SJSA1 (cell line): ENCODE measurements at regions not wholly inside any gene's neighbourhood (a gene's known extent, or its start where the extent isn't known, plus 50 kb on each side); places are given as distances from the start of the nearest gene placed in this dataset.

Experiments used
- DNase-seq, 2 experiments: peaks; one replicate each; pipeline ENCODE4 v3.0.0-alpha.2; 2015 to 2020; ENCODE audit warnings: low spot score in 2 of 2, low read depth in 1 of 2
- H3K27ac ChIP-seq: fragments of 250-450 bp; sonication (Bioruptor Pico); 2 replicates; pipeline ENCODE4 v1.5.1; 2020; ENCODE audit warnings: mild to moderate bottlenecking, moderate library complexity
- H3K27me3 ChIP-seq: fragments of 250-450 bp; sonication (Bioruptor Pico); replicated peaks from 2 replicates; pipeline ENCODE4 v1.5.1; 2020; ENCODE audit warnings: mild to moderate bottlenecking, moderate library complexity
- H3K36me3 ChIP-seq: fragments of 250-450 bp; sonication (Bioruptor Pico); 2 replicates; pipeline ENCODE4 v1.5.1; 2020; ENCODE audit warnings: mild to moderate bottlenecking
- H3K4me1 ChIP-seq: fragments of 250-450 bp; sonication (Bioruptor Pico); replicated peaks from 2 replicates; pipeline ENCODE4 v1.6.1; 2021; ENCODE audit warnings: mild to moderate bottlenecking
- H3K4me3 ChIP-seq: fragments of 250-450 bp; sonication (Bioruptor Pico); 2 replicates; pipeline ENCODE4 v1.5.1; 2020; ENCODE audit warnings: mild to moderate bottlenecking
- H3K9me3 ChIP-seq: fragments of 250-450 bp; sonication (Bioruptor Pico); replicated peaks from 2 replicates; pipeline ENCODE4 v1.5.1; 2020; ENCODE audit warnings: mild to moderate bottlenecking

GRCh38 chr9:99582814-99583213 is 238.9 kb upstream of the NR4A3 start:
- Histone ChIP-seq H3K4me3 (no peak overlapping the region), H3K9me3 (no peaks in the 10 kb centered on the region), H3K36me3 (no peaks in the 10 kb centered on the region), H3K4me1 (no peaks in the 10 kb centered on the region), H3K27ac (no peak overlapping the region), H3K27me3 (no peaks in the 10 kb centered on the region)
- DNase-seq, result no peak

- Histone ChIP-seq H3K27ac (no peak overlapping the region), H3K27me3 (no peaks in the 10 kb centered on the region), H3K36me3 (no peaks in the 10 kb centered on the region), H3K4me3 (no peak overlapping the region), H3K9me3 (no peaks in the 10 kb centered on the region), H3K4me1 (no peaks in the 10 kb centered on the region)
- DNase-seq, result no peak
Measured at GRCh38 chr9:99588299-99588698, 233.4 kb upstream of the NR4A3 start.

GRCh38 chr9:99588747-99589146 is 232.9 kb upstream of the NR4A3 start:
- no peaks in the 10 kb centered on the region for H3K36me3 ChIP-seq
- no peak for DNase-seq
- no peaks in the 10 kb centered on the region for H3K27me3 ChIP-seq
- no peak overlapping the region for H3K27ac ChIP-seq
- H3K9me3 ChIP-seq, result no peaks in the 10 kb centered on the region
- H3K4me3 ChIP-seq, result no peak overlapping the region
- no peaks in the 10 kb centered on the region for H3K4me1 ChIP-seq

- H3K4me3 ChIP-seq, result no peak overlapping the region
- H3K4me1 ChIP-seq, result no peaks in the 10 kb centered on the region
- no peaks in the 10 kb centered on the region for H3K9me3 ChIP-seq
- no peak overlapping the region for H3K27ac ChIP-seq
- no peaks in the 10 kb centered on the region for H3K36me3 ChIP-seq
- DNase-seq, result no peak
- no peaks in the 10 kb centered on the region for H3K27me3 ChIP-seq
Measured at GRCh38 chr9:99590410-99590809, 231.3 kb upstream of the NR4A3 start.

- Histone ChIP-seq H3K4me1 (no peaks in the 10 kb centered on the region), H3K27ac (no peak overlapping the region), H3K4me3 (no peak overlapping the region), H3K9me3 (no peaks in the 10 kb centered on the region), H3K27me3 (no peaks in the 10 kb centered on the region), H3K36me3 (no peaks in the 10 kb centered on the region)
- no peak for DNase-seq
Measured at GRCh38 chr9:99590840-99591239, 230.8 kb upstream of the NR4A3 start.

- Histone ChIP-seq H3K36me3 (no peaks in the 10 kb centered on the region), H3K9me3 (no peaks in the 10 kb centered on the region), H3K27me3 (no peaks in the 10 kb centered on the region), H3K27ac (no peak overlapping the region), H3K4me1 (no peaks in the 10 kb centered on the region), H3K4me3 (no peak overlapping the region)
- DNase-seq, result no peak
Measured at GRCh38 chr9:99591770-99592169, 229.9 kb upstream of the NR4A3 start.

- no peak overlapping the region for H3K27ac ChIP-seq
- DNase-seq, result no peak
- H3K4me3 ChIP-seq, result no peak overlapping the region
- H3K4me1 ChIP-seq, result no peaks in the 10 kb centered on the region
- H3K9me3 ChIP-seq, result no peaks in the 10 kb centered on the region
- H3K36me3 ChIP-seq, result no peaks in the 10 kb centered on the region
- no peaks in the 10 kb centered on the region for H3K27me3 ChIP-seq
Measured at GRCh38 chr9:99592834-99593574, 228.7 kb upstream of the NR4A3 start.

GRCh38 chr9:99593610-99594009 is 228.1 kb upstream of the NR4A3 start:
- Histone ChIP-seq H3K27ac (no peak overlapping the region), H3K9me3 (no peaks in the 10 kb centered on the region), H3K4me1 (no peaks in the 10 kb centered on the region), H3K4me3 (no peak overlapping the region), H3K27me3 (no peaks in the 10 kb centered on the region), H3K36me3 (no peaks in the 10 kb centered on the region)
- no peak for DNase-seq

- no peak for DNase-seq
- Histone ChIP-seq H3K36me3 (no peaks in the 10 kb centered on the region), H3K27ac (no peak overlapping the region), H3K4me1 (no peaks in the 10 kb centered on the region), H3K9me3 (no peaks in the 10 kb centered on the region), H3K4me3 (no peak overlapping the region), H3K27me3 (no peaks in the 10 kb centered on the region)
Measured at GRCh38 chr9:99594056-99594780, 227.5 kb upstream of the NR4A3 start.

GRCh38 chr9:99595796-99596195 is 225.9 kb upstream of the NR4A3 start:
- Histone ChIP-seq H3K36me3 (no peaks in the 10 kb centered on the region), H3K4me1 (no peaks in the 10 kb centered on the region), H3K4me3 (no peak overlapping the region), H3K9me3 (no peaks in the 10 kb centered on the region), H3K27ac (no peak overlapping the region), H3K27me3 (no peaks in the 10 kb centered on the region)
- no peak for DNase-seq

- Histone ChIP-seq H3K27ac (no peak overlapping the region), H3K27me3 (no peaks in the 10 kb centered on the region), H3K4me1 (no peaks in the 10 kb centered on the region), H3K4me3 (no peak overlapping the region), H3K36me3 (no peaks in the 10 kb centered on the region), H3K9me3 (no peaks in the 10 kb centered on the region)
- DNase-seq, result no peak
Measured at GRCh38 chr9:99601571-99602111, 220.0 kb upstream of the NR4A3 start.

GRCh38 chr9:99602854-99603253 is 218.8 kb upstream of the NR4A3 start:
- Histone ChIP-seq H3K4me3 (no peak overlapping the region), H3K4me1 (no peaks in the 10 kb centered on the region), H3K27me3 (no peaks in the 10 kb centered on the region), H3K36me3 (no peaks in the 10 kb centered on the region), H3K27ac (no peak overlapping the region), H3K9me3 (no peaks in the 10 kb centered on the region)
- no peak for DNase-seq

- no peaks in the 10 kb centered on the region for H3K9me3 ChIP-seq
- DNase-seq, result no peak
- H3K4me1 ChIP-seq, result no peaks in the 10 kb centered on the region
- no peaks in the 10 kb centered on the region for H3K27me3 ChIP-seq
- no peaks in the 10 kb centered on the region for H3K36me3 ChIP-seq
- no peak overlapping the region for H3K27ac ChIP-seq
- no peak overlapping the region for H3K4me3 ChIP-seq
Measured at GRCh38 chr9:99605016-99605743, 216.5 kb upstream of the NR4A3 start.

GRCh38 chr9:99606296-99606695 is 215.4 kb upstream of the NR4A3 start:
- Histone ChIP-seq H3K27ac (no peak overlapping the region), H3K36me3 (no peaks in the 10 kb centered on the region), H3K9me3 (no peaks in the 10 kb centered on the region), H3K27me3 (no peaks in the 10 kb centered on the region), H3K4me3 (no peak overlapping the region), H3K4me1 (no peaks in the 10 kb centered on the region)
- DNase-seq, result no peak
